Panc1 (cell line): ENCODE measurements at regions not wholly inside any gene's neighbourhood (a gene's known extent, or its start where the extent isn't known, plus 50 kb on each side); places are given as distances from the start of the nearest gene placed in this dataset.

Experiments
- CTCF ChIP-seq: fragments of 450-650 bp; IDR thresholded peaks from 2 replicates; pipeline ENCODE4 v1.5.1; 2017; ENCODE audit warnings: mild to moderate bottlenecking
- POLR2AphosphoS5 ChIP-seq: IDR thresholded peaks from 2 replicates; pipeline ENCODE4 v1.6.1; 2012; ENCODE audit warnings: mild to moderate bottlenecking, low read depth, low read length, moderate library complexity
- REST ChIP-seq, 2 experiments: IDR thresholded peaks; 2 replicates each; pipeline ENCODE4 v1.6.1; 2011 to 2012; ENCODE audit warnings: low read depth in 2 of 2, control low read depth in 1 of 2, low read length in 1 of 2, mild to moderate bottlenecking in 1 of 2, moderate library complexity in 1 of 2; ENCODE audit not compliant: insufficient read depth in 1 of 2
- SIN3A ChIP-seq: IDR thresholded peaks from 2 replicates; pipeline ENCODE4 v1.6.1; 2012; ENCODE audit warnings: low read depth, mild to moderate bottlenecking, low read length, moderate library complexity, borderline replicate concordance; ENCODE audit not compliant: insufficient read depth

- TF ChIP-seq POLR2AphosphoS5 (no peak), CTCF (no peak), SIN3A (no peak), REST (IDR thresholded peaks at IDR 0.05; ENCODE audit: insufficient read depth in 1 of 2, low read depth in 2 of 2, low read length in 1 of 2) (no peak)
These were observed 478.5 kb upstream of the PCDH10 start for GRCh38 chr4:132670557-132670956.
